SU-DHL-6 (cell line): ENCODE measurements at regions not wholly inside any gene's neighbourhood (a gene's known extent, or its start where the extent isn't known, plus 50 kb on each side); places are given as distances from the start of the nearest gene placed in this dataset.

Experiments used
- EZH2phosphoT487 ChIP-seq: fragments of 200-600 bp; sonication (generic), shearing (Covaris generic); conservative IDR thresholded peaks from 2 replicates; pipeline ENCODE4 v1.6.1; 2018; ENCODE audit warnings: mild to moderate bottlenecking, antibody characterized with exemption, low read length, moderate library complexity, mixed read lengths
- TF ChIP-seq, protein P1 (sequence below): fragments of 200-600 bp; sonication (generic); IDR thresholded peaks from one replicate; pipeline ENCODE4 v1.5.1; 2017; ENCODE audit warnings: antibody characterized with exemption, mild to moderate bottlenecking, low read length, moderate library complexity; ENCODE audit not compliant: insufficient read depth, poor library complexity, severe bottlenecking

DNA sequence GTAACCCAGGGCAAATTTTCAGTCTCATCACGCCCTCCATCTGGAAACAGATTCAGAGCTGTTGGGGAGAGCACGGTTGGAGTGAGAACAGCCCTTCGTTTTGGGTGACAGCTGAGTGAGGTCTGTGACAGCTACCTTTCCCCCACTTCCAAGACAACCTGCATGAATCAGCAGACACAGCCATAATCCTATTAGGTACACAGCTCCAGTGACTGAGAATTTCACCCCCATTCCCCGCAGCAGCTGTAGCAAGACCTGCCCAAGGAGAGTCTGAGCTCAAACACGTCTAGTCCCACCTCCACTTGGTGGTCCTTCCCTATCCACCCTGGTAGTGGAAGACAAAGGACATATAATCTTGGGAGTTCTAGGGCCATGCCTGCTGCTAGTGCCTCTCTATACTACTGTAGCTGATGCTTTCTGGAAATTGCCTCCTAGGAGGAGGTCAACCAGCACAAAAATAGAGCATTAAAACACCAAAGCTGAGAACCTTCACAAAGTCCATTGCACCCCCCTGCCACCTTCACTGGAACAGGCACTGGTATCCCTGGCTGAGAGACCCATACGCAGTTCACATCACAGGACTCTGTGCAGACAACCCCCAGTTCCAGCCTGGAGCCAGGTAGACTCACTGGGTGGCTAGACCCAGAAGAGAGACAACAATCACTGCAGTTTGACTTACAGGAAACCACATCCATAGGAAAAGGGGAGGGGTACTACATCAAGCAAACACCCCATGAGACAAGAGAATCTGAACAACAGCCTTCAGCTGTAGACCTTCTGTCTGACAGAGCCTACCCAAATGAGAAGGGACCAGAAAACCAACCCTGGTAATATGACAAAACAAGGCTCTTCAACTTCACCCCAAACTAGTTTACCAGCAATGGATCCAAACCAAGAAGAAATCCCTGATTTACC, 448.6 kb upstream of the CBLB start:
- TF ChIP-seq EZH2phosphoT487: no peak
- TF ChIP-seq, protein P1, sequence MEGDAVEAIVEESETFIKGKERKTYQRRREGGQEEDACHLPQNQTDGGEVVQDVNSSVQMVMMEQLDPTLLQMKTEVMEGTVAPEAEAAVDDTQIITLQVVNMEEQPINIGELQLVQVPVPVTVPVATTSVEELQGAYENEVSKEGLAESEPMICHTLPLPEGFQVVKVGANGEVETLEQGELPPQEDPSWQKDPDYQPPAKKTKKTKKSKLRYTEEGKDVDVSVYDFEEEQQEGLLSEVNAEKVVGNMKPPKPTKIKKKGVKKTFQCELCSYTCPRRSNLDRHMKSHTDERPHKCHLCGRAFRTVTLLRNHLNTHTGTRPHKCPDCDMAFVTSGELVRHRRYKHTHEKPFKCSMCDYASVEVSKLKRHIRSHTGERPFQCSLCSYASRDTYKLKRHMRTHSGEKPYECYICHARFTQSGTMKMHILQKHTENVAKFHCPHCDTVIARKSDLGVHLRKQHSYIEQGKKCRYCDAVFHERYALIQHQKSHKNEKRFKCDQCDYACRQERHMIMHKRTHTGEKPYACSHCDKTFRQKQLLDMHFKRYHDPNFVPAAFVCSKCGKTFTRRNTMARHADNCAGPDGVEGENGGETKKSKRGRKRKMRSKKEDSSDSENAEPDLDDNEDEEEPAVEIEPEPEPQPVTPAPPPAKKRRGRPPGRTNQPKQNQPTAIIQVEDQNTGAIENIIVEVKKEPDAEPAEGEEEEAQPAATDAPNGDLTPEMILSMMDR: no peak
